Prostate gland (tissue), 2 donors: ENCODE measurements at regions not wholly inside any gene's neighbourhood (a gene's known extent, or its start where the extent isn't known, plus 50 kb on each side); places are given as distances from the start of the nearest gene placed in this dataset.

ENCODE experiments used
- POLR2A ChIP-seq: fragments of 450-650 bp; IDR thresholded peaks from one replicate; pipeline ENCODE4 v1.6.1; 2016; ENCODE audit warnings: antibody characterized with exemption, mild to moderate bottlenecking
- TF ChIP-seq, protein P1 (sequence below), 4 experiments: fragments of 200-600 bp in 2 of 4; fragments of 450-650 bp in 2 of 4; sonication (generic) in 2 of 4; IDR thresholded peaks; 1 replicate in 3 of 4; 2 replicates in 1 of 4; pipeline ENCODE4 v1.5.1; 2016 to 2019; ENCODE audit warnings: antibody characterized with exemption in 4 of 4, mild to moderate bottlenecking in 2 of 4, moderate library complexity in 2 of 4

DNA sequence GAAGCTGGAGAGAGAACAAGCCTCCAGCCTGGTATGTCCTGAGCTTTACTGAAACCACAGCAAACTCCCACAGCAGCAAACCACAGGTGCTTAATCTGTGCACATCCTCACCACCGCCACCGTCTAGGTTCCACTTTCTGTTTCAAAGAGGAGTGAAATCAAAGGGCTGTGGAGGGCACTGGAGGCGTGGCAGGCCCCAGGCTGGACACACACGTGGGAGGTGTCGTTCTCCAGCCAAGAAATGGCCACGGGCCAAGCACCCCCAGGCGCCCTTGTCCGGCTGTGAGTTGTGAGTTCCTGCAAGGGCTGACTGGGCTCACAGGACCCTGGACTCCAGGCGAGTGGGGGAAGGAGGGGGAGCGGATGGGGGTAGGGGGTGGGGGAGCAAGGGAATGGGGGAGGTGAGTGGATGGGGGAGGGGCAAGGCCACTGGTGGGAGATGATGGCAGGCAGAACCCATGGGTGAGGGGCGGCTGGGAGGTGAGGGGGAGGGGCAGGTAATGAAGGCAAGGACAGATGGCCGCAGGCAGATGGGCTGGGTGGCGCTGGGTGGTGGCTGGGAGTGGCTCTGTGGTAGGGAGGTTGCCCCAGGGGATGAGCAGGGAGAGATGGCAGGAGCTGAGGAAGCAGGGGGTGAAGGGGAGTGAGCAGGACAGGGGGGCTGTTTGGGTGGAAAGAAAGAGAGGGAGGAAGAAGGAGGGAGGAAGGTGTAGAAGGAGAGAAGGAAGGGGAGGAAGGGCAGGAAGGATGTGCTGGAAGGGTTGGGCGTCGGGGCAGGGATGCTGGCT lies 86.7 kb downstream of the NCOR2 start:
- TF ChIP-seq, protein P1, sequence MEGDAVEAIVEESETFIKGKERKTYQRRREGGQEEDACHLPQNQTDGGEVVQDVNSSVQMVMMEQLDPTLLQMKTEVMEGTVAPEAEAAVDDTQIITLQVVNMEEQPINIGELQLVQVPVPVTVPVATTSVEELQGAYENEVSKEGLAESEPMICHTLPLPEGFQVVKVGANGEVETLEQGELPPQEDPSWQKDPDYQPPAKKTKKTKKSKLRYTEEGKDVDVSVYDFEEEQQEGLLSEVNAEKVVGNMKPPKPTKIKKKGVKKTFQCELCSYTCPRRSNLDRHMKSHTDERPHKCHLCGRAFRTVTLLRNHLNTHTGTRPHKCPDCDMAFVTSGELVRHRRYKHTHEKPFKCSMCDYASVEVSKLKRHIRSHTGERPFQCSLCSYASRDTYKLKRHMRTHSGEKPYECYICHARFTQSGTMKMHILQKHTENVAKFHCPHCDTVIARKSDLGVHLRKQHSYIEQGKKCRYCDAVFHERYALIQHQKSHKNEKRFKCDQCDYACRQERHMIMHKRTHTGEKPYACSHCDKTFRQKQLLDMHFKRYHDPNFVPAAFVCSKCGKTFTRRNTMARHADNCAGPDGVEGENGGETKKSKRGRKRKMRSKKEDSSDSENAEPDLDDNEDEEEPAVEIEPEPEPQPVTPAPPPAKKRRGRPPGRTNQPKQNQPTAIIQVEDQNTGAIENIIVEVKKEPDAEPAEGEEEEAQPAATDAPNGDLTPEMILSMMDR (IDR thresholded peaks at IDR 0.05) = no peak
- TF ChIP-seq POLR2A = no peak
